GM19372 (cell line): ENCODE measurements at regions not wholly inside any gene's neighbourhood (a gene's known extent, or its start where the extent isn't known, plus 50 kb on each side); places are given as distances from the start of the nearest gene placed in this dataset.

ENCODE experiments used
- ATAC-seq: cut with Tn5 transposase; IDR thresholded peaks from one replicate; pipeline ENCODE4 v1.9.1; 2021; ENCODE audit warnings: mild to moderate bottlenecking, low read depth, moderate library complexity; ENCODE audit not compliant: unreplicated experiment

DNA sequence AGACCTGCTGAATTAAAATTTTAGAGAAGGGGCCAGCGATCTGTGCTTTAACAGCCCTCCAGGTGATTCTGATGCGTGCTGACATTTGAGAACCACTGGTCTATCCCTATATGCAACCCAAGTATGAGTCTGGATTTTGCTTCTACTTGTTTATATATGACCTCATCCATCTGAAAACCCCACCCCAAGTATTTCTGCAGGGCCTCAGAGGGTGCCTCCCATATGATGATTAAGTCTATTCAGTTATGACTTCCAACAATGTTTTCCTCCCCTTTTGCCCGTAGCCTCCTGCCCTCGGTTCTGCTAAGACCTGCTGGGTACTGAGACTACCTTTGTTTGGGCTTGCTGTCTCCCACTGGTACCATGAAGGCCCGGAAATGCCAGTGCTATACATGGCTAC lies 376.0 kb upstream of the SMARCA2 start:
- no peak for ATAC-seq

DNA sequence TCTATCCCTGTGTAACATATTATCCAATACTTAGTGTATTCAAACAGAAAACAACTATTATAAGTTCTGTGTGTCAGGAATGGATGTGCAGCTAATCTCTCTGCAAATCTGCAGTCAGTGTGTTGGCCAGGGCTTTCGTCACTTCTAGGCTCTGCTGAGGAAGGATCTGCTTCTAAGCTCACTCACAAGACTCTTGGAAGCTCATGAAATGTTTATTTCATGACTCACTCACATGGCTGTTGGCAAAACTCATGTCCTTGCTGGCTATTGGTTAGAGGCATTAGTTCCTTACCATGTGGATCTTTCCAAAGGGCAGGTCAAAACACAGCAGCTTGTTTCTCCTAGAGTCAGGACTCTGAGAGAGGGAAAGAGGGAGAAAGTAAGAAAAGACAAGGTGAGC lies 367.4 kb upstream of the SMARCA2 start:
- ATAC-seq: no peak

DNA sequence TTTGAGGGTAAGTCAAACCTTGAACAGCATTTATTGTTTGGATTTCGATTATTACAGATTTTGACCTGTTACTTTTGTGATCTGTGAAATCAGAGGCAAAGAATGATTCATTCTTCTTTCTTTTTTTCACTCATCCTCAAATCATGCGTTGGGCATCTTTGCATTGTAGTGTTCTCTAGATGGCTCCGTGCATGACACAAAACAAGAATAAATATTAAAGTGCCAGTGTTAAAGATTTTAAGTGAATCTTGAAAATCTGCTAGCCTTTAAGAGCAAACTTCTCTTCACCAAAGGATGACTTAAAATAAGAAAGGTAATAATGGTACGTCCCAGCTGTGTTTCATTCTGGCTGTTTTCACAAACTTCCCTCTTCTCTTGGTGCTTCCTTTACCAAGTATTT lies 361.9 kb upstream of the SMARCA2 start:
- ATAC-seq: no peak

DNA sequence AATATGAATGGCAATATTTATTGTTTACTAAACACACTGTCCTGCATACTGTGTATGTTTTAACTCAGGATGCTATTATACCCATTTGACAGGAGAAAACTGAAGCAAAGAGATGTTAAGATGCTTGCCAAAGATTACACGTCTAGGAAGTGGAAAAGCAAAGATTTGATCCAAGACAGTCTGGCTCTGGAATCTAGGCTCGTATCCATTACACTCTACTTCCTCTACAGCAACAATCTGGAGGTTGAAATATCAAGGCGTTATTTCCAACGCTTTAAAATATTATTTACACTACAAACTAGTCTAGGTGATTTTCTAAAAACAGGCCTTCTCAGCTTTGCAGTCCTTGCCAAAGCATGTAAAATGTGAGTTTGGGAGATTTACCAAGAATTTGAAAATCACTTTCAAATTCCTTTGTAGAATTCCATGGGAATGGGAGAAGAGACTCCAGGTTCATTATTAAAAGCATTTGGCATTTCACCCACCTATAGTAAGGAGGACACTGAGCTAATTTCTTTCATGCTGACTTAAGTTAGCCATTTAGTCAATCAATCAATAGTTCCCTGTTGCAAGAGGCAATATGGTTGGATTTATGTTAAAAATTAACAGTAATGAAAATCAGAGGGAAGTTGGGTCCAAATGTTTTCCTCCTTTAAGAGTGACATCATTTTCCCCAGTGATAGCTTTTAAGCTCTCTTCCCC lies 356.3 kb upstream of the SMARCA2 start:
- ATAC-seq: no peak

DNA sequence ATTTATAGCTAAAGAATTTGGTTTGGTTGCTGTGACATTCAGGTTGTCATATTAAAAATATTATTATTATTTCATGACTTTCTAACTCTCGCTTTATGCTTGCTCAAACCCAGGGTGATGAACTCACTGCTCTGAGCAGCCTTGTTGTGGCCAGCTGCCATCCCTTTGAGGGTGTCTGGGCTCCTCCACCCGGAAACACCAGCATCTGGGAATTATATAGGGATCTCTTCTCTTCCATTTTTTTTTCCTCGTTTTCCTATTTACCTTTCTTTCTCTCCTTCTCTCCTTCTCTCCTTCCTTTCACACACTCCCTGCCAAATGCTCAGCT lies 355.8 kb upstream of the SMARCA2 start:
- no peak for ATAC-seq

DNA sequence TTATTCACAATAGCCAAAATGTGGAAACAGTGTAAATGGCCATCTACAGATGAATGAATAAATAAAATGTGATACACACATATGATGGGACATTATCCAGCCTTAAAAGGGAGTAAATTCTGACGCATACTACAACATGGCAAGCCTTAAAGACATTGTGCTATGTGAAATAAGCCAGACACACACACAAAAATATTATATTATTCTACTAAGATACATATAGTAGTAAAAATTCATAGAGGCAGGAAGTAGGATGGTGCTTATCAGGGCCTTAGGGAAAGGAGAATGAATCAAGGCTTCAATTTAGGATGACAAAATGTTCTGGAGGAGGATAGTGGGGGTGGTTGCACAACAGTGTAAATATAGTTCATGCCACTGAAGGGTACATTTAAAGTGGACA lies 346.7 kb upstream of the SMARCA2 start:
- ATAC-seq: no peak

DNA sequence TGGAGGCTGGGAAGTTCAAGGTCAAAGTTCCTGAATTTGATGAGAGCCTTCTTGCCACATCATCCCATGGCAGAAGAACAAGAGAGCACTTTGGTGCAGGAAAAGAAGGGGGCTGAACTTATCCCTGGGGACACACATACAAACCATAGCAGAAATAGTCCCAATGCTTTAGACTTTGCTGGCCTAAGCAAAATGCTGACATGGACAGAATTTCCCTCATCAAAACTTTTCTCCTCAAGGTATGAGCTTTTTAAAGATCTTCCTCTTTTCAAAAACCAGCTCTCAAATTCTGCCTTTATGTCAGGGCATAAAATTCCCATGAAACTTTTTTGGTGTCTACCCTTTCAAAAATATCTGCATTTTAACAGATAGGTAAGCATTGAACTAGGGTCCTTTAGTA lies 341.8 kb upstream of the SMARCA2 start:
- no peak for ATAC-seq

DNA sequence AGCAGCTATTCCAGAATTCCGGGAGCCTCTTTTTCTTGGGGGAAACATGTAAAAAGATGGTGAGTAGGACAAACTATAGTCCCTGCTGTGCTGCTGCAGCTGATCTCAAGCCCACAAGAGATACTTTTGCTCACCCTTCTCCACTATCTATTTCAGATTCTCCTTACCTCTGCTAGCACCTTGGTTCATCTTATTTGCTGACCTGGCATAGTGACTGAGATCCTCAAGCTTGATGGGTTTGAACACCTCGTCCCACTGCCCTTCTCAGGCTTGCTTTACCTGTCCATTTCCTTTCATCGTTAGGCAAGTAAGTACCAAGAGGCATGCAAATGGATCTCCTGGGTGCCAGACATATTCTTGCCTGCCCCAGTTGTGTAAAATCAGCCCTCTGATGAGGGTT lies 338.4 kb upstream of the SMARCA2 start:
- ATAC-seq: no peak

DNA sequence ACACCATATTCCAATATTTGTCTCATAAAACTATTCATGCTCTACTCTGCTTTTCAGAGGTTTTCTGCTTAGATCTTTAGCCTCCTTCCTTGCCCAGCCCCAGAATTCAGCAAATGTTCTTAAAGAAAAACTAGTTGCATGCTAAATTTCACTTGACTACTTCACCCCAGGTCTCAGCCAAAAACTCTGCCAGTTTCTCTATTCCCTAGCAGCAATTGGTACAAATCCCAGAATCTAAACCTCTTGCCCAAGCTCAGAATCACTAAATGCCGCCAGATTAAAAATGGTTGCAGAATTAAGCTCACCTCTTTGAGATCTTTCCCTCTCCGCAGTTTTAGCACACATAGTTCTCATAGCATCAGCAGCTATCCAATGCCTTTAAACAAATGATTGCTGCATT lies 331.2 kb upstream of the SMARCA2 start:
- ATAC-seq: no peak

DNA sequence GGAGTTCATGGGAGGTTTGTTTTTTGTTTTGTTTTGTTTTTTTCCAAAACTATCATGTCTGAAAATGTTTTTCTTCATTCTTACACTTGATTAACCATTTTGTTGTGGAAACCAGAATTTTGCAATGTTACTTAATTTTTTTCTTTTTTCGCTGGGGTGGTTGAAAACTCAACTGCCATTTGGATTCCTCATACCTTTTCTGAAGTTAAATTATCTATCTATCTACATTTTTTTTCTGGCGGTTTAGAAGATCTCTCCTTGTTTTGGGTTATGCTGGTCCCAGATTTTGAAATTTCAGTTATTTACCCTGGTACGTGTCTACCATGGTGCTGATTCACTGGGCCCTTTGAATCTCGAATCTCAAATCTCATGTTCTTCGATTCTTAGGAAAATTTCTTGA lies 316.2 kb upstream of the SMARCA2 start:
- no peak for ATAC-seq

DNA sequence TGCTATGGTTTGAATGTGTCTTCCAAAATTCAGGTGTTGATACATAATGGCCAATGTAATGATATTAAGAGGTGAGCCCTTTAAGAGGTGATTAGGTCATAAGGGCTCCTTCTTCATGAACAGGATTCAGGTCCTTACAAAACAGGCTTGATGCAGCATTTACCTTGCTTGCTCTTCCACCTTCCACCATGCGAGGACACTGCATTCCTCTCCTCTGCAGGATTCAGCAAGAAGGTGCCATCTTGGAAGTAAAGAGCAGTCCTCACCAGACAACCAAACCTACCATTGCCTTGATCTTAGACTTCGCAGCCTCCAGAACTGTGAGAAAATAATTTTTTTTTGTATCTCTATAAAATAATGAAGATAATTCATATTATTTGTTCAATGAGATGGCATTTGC lies 314.0 kb upstream of the SMARCA2 start:
- ATAC-seq: no peak

DNA sequence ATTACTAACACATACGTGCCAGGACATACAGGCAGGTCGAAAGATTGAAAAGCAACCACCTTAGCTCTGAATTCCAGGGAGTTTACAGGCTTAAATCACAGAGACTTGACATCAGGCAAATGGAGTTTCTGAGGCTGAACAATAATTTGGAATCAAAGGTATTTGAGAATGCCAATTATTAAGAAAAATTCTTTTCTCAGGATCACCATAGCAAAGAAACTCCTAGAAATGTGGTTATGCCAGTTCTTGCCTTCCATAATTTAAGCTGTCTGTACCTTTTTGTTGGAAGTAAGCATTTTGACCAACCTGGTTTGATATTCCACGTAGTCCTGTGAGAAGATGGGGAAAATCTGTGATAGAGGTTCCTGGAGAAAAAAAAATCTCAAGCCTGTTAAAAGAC lies 312.4 kb upstream of the SMARCA2 start:
- ATAC-seq: no peak

DNA sequence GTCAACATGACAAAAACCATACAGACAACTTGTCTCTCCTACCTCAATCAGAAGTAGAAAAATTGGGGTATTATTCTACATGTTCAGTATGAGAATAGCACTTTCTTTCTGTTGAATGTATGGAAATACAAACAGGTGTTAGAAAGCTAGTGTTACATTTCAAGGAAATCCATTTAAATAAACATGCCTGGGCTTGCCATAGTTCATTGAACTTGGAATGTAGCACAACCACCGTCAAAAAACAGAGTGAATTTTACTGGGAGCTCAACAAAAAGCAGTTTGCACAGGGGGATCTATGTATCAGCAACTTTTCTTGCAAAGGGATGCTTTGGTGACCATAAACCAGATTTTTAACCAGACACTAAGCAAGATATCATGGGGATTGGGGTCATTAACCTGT lies 307.9 kb upstream of the SMARCA2 start:
- ATAC-seq: no peak

DNA sequence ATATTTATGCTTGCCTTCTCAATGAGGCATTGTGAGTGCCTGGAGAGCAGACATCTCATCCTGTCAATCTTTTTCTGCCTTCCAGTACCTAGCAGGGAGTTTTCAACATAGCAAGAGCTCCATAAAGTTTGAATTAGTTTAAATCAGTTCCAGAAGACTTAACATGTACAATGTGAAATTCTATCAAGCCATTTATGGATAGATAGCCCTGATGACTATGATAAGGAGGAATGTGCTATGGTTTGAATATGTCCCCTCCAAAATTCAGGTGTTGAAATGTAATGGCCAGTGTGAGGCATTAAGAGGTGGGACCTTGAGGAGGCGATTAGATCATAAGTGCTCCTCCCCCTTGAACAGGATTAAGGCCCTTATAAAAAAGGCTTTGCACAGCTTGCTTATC lies 306.9 kb upstream of the SMARCA2 start:
- ATAC-seq: no peak

DNA sequence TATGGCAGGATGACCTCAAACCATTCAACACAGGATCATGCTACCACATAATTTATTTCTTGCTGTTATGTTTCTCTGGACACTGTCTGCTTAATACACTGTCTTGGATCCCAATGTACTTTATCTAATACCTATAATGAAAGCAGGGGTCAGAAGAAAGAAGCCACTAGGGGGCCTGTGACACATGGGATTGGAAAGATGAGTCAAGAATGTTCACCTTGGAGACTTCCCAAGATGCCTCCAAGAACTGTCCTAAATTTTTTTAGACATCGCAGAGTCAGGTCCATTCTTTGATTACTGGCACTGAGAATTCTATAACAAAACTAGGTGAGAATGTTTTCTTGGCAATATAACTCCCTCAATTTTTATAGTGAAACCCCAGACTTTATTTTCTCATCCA lies 305.8 kb upstream of the SMARCA2 start:
- ATAC-seq: no peak

DNA sequence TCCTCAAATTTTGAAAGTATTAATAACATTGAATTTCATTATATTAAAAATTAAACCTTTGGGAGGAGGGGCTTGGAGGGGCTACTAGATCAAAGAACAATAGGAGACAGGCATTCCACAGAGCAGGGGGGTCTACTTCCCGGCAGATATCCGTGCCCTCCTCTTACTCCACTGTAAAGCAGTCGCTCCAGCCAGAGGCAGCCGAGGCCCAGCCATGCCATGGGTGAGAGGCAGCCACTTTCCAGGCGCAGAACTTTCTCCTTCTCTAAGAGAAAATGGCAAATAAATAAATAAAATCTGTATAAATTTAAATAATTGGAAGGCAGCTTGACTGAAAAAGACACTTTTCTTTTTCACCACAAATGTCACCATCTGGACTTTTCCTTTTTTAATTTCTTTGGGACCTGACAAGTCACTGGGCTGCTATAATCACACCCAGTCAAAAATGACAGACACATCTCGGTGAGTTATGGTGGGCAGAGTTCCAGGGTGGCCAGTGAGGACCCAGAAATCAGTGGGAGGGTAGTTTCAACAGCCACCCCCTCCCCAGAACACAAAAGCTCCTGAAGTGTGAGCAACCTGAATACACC lies 302.2 kb upstream of the SMARCA2 start:
- no peak for ATAC-seq

DNA sequence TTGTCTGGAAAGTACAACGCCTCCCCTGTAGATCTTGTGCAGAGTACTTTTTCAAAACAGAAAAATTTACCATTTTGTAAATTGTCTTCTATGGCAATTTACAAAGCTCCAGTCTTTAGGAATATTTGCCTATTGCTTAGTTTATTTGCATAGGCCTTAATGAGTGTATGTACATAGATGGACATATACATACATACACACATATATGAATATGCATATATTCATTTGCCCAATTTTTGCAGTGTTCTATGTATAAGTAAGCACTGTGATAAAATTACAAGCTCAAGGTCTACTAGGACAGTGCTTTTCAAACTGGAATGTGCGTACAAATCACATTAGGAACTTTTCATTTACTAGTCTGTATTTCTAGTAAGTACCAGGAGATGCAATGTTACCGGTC lies 301.3 kb upstream of the SMARCA2 start:
- no peak for ATAC-seq

DNA sequence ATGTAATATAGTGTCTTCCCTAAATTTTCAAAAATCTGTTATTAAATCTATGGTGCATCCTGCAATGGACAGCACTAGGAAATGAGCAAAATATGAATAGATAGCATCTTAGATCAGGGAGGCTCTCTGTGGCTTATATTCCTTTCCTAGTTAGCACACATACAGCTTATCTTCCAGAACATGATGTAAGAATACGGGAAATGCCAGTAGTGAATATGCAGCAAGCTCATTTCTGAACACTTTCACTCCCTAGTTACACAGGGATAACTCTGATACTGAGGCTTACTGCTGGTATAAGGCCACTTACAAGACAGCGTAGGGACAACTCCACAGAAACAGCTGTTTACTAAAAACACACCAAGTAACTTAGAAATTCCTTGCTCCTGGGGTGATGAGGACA lies 297.3 kb upstream of the SMARCA2 start:
- no peak for ATAC-seq

DNA sequence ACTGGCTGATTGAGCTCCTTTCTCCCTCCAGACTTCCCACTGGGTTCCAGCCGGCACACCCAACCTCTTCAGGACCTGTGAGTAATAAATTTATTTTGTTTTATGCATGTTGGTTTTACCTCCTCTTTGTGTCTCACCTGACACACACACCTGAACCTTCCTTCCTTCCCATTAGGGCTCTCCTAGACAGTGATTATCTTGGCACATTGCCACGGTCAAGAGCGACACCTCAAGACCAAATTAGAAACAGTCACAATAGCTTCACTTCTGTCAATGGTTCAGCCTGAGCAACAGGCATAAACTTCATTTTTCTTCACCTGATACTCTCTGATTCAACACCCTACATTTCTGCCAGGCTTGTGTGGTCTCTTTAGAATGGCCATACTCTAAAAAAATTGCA lies 296.3 kb upstream of the SMARCA2 start:
- no peak for ATAC-seq

DNA sequence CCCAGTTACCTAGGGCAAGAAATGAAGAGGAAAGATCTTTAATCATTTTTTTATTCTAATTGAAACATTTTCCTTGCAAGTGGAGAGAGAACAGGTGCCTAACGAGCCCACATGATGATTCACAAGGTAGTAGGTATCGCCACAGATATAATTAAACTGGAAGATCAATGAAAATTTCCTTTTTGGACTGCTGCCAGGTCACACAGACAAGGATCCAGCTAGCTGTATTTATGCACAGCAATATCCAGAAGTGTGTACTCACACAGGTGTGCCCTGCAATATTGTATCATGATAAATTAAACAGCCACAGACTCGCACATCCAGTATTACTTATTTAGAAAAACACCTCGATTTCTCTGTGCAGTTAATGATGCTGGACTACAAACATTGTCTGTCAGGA lies 294.0 kb upstream of the SMARCA2 start:
- no peak for ATAC-seq

DNA sequence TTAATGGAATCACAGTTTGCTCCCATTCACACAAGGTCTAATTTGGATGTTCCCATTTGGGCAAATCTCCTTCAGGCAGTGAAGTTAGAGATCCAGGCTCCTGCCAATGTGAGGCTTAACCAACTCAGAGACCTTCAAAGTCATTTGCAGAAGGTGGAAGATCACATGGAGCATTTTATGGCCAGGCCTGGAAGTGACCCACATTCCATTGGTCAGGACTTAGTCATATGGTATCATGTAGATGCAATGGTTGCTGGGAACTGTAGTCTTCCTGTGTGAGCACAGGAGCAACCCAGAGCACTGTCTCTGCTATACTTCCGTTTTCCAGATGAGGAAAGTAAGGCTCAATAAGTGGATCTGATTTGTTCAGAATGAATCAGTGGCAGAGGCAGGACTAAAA lies 292.7 kb upstream of the SMARCA2 start:
- ATAC-seq: no peak

DNA sequence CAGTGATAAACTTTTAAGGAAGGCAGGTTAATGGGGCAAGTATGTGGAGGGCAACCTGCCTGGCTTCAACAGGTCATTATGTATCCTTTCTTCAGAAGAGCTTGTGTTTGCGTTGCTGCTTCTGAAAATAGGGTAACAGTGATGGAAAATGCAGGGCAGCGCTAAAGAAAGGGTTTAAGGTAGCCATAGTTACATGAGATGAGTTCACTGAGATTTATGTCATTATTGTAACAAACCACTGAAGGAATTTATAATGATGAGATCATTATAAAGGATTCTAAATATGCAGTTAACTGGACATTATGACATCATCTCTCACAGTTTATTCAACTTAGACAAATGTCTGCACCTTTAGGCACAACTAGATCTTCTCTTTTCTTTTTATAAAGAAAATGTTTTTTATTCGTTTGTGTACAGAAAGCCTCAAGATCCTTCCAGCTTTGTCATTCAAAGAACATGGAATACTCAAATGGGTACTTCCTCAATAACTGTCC lies 291.6 kb upstream of the SMARCA2 start:
- ATAC-seq: no peak
